HEK293T (cell line): ENCODE measurements at regions not wholly inside any gene's neighbourhood (a gene's known extent, or its start where the extent isn't known, plus 50 kb on each side); places are given as distances from the start of the nearest gene placed in this dataset.

Source experiments
- CTCF ChIA-PET: fragments of 350-600 bp; formaldehyde crosslinking; extraction: SDS; loops from one replicate; lab custom pipeline; 2021; ENCODE audit warnings: antibody characterized with exemption, inconsistent platforms; lab: Yijun Ruan, JAX
- POLR2A ChIA-PET: fragments of 350-600 bp; formaldehyde crosslinking; extraction: SDS; loops from one replicate; lab custom pipeline; 2020; ENCODE audit warnings: antibody characterized with exemption, inconsistent platforms; lab: Yijun Ruan, JAX
- DNase-seq: peaks from one replicate; pipeline ENCODE4 v3.0.0; 2012; ENCODE audit warnings: mixed read lengths; ENCODE audit errors: extremely low spot score
- ARNT ChIP-seq: fragments of 450-650 bp; IDR thresholded peaks from 2 replicates; pipeline ENCODE4 v1.6.1; 2017; ENCODE audit warnings: mild to moderate bottlenecking
- BHLHE40 ChIP-seq: fragments of 450-650 bp; IDR thresholded peaks from 2 replicates; pipeline ENCODE4 v1.6.1; 2016; ENCODE audit warnings: mild to moderate bottlenecking, moderate library complexity, borderline replicate concordance
- CTBP1 ChIP-seq: fragments of 450-650 bp; IDR thresholded peaks from 2 replicates; pipeline ENCODE4 v1.6.1; 2016; ENCODE audit warnings: borderline replicate concordance
- ELF4 ChIP-seq: fragments of 450-650 bp; IDR thresholded peaks from 2 replicates; pipeline ENCODE4 v1.6.1; 2017; ENCODE audit warnings: antibody characterized with exemption
- FOXA1 ChIP-seq: fragments of 450-650 bp; IDR thresholded peaks from 2 replicates; pipeline ENCODE4 v1.6.1; 2016; ENCODE audit warnings: mild to moderate bottlenecking
- FOXK2 ChIP-seq: fragments of 450-650 bp; IDR thresholded peaks from 2 replicates; pipeline ENCODE4 v1.6.1; 2016; ENCODE audit warnings: mild to moderate bottlenecking
- FOXM1 ChIP-seq: fragments of 450-650 bp; IDR thresholded peaks from 2 replicates; pipeline ENCODE4 v1.6.1; 2017; ENCODE audit warnings: mild to moderate bottlenecking, borderline replicate concordance
- HDGF ChIP-seq: fragments of 450-650 bp; IDR thresholded peaks from 2 replicates; pipeline ENCODE4 v1.6.1; 2017; ENCODE audit warnings: antibody characterized with exemption, borderline replicate concordance
- L3MBTL2 ChIP-seq: fragments of 450-650 bp; conservative IDR thresholded peaks from 2 replicates; pipeline ENCODE4 v1.6.1; 2016; ENCODE audit warnings: mild to moderate bottlenecking
- LEF1 ChIP-seq: fragments of 450-650 bp; IDR thresholded peaks from 2 replicates; pipeline ENCODE4 v1.6.1; 2017; ENCODE audit warnings: mild to moderate bottlenecking, borderline replicate concordance
- NFRKB ChIP-seq: fragments of 450-650 bp; IDR thresholded peaks from 2 replicates; pipeline ENCODE4 v1.6.1; 2016; ENCODE audit warnings: mild to moderate bottlenecking, moderate library complexity
- PKNOX1 ChIP-seq: fragments of 450-650 bp; IDR thresholded peaks from 2 replicates; pipeline ENCODE4 v1.6.1; 2016
- SP1 ChIP-seq: fragments of 450-650 bp; IDR thresholded peaks from 2 replicates; pipeline ENCODE4 v1.6.1; 2017
- SUZ12 ChIP-seq: fragments of 450-650 bp; IDR thresholded peaks from 2 replicates; pipeline ENCODE4 v1.6.1; 2016; ENCODE audit warnings: mild to moderate bottlenecking
- TARDBP ChIP-seq: fragments of 450-650 bp; IDR thresholded peaks from 2 replicates; pipeline ENCODE4 v1.6.1; 2016
- ZNF384 ChIP-seq: fragments of 450-650 bp; IDR thresholded peaks from 2 replicates; pipeline ENCODE4 v1.6.1; 2016

- DNase-seq = no peak
- POLR2A ChIA-PET = no interaction called here
- CTCF ChIA-PET = no interaction called here
- TF ChIP-seq FOXM1 = no peak
- TF ChIP-seq FOXK2 = no peak
- no peak for TF ChIP-seq L3MBTL2
- TF ChIP-seq PKNOX1 = no peak
- no peak for TF ChIP-seq HDGF
- no peak for TF ChIP-seq CTBP1
These were observed 131.3 kb downstream of the SEC61B start for GRCh38 chr9:99353408-99353807.

GRCh38 chr9:99354104-99354503, 132.0 kb downstream of the SEC61B start:
- ChIA-PET POLR2A (no interaction called here), CTCF (no interaction called here)
- no peak for TF ChIP-seq NFRKB
- no peak for TF ChIP-seq ZNF384
- TF ChIP-seq LEF1 = no peak
- no peak for TF ChIP-seq TARDBP
- no peak for TF ChIP-seq SUZ12
- no peak for TF ChIP-seq CTBP1
- TF ChIP-seq BHLHE40 = no peak
- no peak for TF ChIP-seq L3MBTL2
- no peak for TF ChIP-seq SP1
- TF ChIP-seq ARNT = no peak
- no peak for TF ChIP-seq FOXK2
- no peak for TF ChIP-seq FOXM1
- no peak for TF ChIP-seq ELF4
- no peak for TF ChIP-seq PKNOX1
- TF ChIP-seq FOXA1 = no peak
- DNase-seq = no peak

- ChIA-PET POLR2A (no interaction called here), CTCF (no interaction called here)
- DNase-seq = no peak
- TF ChIP-seq NFRKB (no peak), PKNOX1 (no peak), FOXK2 (no peak), LEF1 (no peak), SP1 (no peak), TARDBP (no peak), ZNF384 (no peak), FOXM1 (no peak), ARNT (no peak), CTBP1 (no peak), BHLHE40 (no peak), FOXA1 (no peak), ELF4 (no peak), SUZ12 (no peak), HDGF (no peak), L3MBTL2 (no peak)
These were observed 134.5 kb downstream of the SEC61B start for GRCh38 chr9:99356512-99356971.

GRCh38 chr9:99357575-99357974, 135.5 kb downstream of the SEC61B start:
- TF ChIP-seq PKNOX1 = no peak
- POLR2A ChIA-PET = no interaction called here
- CTCF ChIA-PET = no interaction called here
- DNase-seq = no peak

- no peak for DNase-seq
- ChIA-PET POLR2A (no interaction called here), CTCF (no interaction called here)
- TF ChIP-seq BHLHE40 (no peak), SUZ12 (no peak), ZNF384 (no peak), NFRKB (no peak), HDGF (no peak), LEF1 (no peak), ARNT (no peak), ELF4 (no peak), CTBP1 (no peak), PKNOX1 (no peak), TARDBP (no peak), L3MBTL2 (no peak), SP1 (no peak), FOXM1 (no peak), FOXA1 (no peak), FOXK2 (no peak)
These were observed 136.6 kb downstream of the SEC61B start for GRCh38 chr9:99358668-99359067.
